Muscle of leg (tissue), 3 donors: ENCODE measurements at regions not wholly inside any gene's neighbourhood (a gene's known extent, or its start where the extent isn't known, plus 50 kb on each side); places are given as distances from the start of the nearest gene placed in this dataset.
A peak's percentile ranks its signal among the peaks of the same experiment; 100 is the strongest.
"Not testable (repeated sequence)": the region's sequence is repeated elsewhere in the genome, so short reads cannot be mapped to it uniquely, and the experiment has no call there.

Experiments
- DNase-seq: peaks from one replicate; pipeline ENCODE4 v3.0.0; 2013
- H3K27ac ChIP-seq: one replicate; pipeline ENCODE4 v1.5.1; 2013; ENCODE audit warnings: mild to moderate bottlenecking, low read length, control low read depth
- H3K27me3 ChIP-seq: one replicate; pipeline ENCODE4 v1.6.1; 2013; ENCODE audit warnings: low read length; ENCODE audit not compliant: control insufficient read depth, insufficient read depth
- H3K36me3 ChIP-seq: one replicate; pipeline ENCODE4 v1.6.1; 2013; ENCODE audit warnings: low read length; ENCODE audit not compliant: control insufficient read depth, insufficient read depth
- H3K4me1 ChIP-seq: one replicate; pipeline ENCODE4 v1.6.1; 2013; ENCODE audit warnings: low read length; ENCODE audit not compliant: control insufficient read depth, insufficient read depth
- H3K4me3 ChIP-seq: one replicate; pipeline ENCODE4 v1.5.1; 2013; ENCODE audit warnings: low read length, control low read depth
- H3K9me3 ChIP-seq: replicated peaks from 2 replicates; pipeline ENCODE4 v1.6.1; 2013; ENCODE audit warnings: low read depth, low read length; ENCODE audit not compliant: control insufficient read depth
- WGBS: methylation state at CpG from one replicate; pipeline ENCODE4 v1.1.5; 2013; ENCODE audit warnings: missing lambda C conversion rate; ENCODE audit not compliant: insufficient coverage; 5-methylcytosine and 5-hydroxymethylcytosine counted together

DNA sequence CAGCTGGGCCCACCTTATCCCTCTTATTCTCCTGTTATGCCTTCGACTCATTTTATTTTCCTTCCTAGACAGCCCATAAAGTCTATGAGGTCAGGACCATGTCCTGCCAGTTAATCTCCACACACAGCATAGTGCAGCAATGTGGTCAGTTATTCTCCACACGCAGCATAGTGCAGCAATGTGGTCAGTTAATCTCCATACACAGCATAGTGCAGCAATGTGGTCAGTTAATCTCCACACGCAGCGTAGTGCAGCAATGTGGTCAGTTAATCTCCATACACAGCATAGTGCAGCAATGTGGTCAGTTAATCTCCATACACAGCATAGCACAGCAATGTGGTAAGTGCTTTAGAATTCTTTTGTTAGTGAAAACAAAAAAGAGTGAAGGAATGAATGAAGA lies 77.8 kb downstream of the TEX36 start:
- Histone ChIP-seq H3K27me3 (no peaks in the 10 kb centered on the region), H3K4me3 (no peak overlapping the region), H3K27ac (no peak overlapping the region), H3K9me3 (peaks cover 2% of the 10 kb centered on the region), H3K4me1 (no peaks in the 10 kb centered on the region), H3K36me3 (no peaks in the 10 kb centered on the region)
- DNase-seq = no peak
- 63% methylated on average over 2 of the region's 4 CpGs for WGBS

DNA sequence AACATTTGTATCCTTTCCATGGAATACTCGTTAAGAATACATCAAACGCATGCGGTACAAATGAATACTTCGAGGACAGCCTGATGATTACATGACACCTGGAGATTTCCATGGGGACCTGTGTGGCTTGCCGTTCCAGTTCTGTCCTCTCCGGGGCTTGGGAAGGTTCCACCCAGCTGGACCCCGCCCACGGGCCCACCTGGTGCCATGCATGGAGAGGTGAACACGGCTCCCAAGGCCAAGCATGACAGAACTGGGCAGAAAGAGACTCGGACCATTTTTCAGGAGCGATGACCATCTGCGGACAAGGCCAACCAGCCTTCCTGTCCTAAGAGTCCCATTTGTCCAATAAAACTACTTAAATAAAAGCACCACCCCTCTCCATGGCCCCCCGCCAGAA lies 80.1 kb downstream of the TEX36 start:
- Histone ChIP-seq H3K4me3 (no peak overlapping the region), H3K9me3 (peaks cover 7% of the 10 kb centered on the region), H3K27me3 (no peaks in the 10 kb centered on the region), H3K27ac (no peak overlapping the region), H3K4me1 (no peaks in the 10 kb centered on the region), H3K36me3 (no peaks in the 10 kb centered on the region)
- no peak for DNase-seq
- WGBS = 81% methylated on average over 13 of the region's 13 CpGs

DNA sequence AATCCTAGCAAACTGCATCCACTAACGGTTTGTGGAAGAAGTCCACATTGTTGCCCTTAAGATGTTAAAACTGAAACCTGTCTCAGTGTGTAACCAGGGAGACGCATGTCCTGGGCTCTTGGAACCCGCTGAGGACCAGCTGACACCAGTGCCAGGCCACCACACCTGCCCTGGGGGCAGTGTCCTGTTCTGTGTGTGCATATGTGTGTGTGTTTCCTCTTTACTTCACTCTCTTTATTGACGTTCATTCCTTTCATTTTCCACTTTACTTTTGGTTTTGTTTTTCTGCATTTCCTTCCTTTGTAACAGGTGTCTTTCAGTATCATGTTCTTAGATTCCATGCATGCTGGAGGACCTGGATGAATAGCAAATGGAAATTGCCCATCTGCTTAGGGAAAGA lies 83.8 kb downstream of the TEX36 start:
- no peak for DNase-seq
- Histone ChIP-seq H3K27me3 (no peaks in the 10 kb centered on the region), H3K36me3 (no peaks in the 10 kb centered on the region), H3K27ac (no peak overlapping the region), H3K4me1 (no peaks in the 10 kb centered on the region), H3K9me3 (peaks cover 17% of the 10 kb centered on the region), H3K4me3 (no peak overlapping the region)
- WGBS = 79% methylated on average over 2 of the region's 4 CpGs

DNA sequence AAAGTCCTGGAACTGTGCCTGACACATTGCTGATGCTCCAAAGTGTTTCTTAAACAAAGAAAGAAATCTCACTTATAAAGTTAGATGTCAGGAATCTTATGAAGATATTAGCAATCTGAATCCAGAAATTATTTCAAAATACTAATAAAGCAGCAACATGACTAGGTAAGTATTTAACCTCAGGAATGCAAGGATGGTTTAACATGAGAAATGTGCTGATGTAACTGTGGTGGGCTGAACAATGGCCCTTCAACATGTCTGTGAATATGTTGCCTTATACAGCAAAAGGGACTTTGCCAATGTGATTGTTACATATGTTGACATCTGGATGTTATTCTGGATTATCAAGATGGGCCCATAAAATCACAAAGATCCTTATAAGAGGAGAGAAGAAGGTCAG lies 87.1 kb downstream of the TEX36 start:
- no peaks in the 10 kb centered on the region for H3K36me3 ChIP-seq
- peaks cover 17% of the 10 kb centered on the region for H3K9me3 ChIP-seq
- no peak overlapping the region for H3K4me3 ChIP-seq
- H3K27me3 ChIP-seq = no peaks in the 10 kb centered on the region
- no peaks in the 10 kb centered on the region for H3K4me1 ChIP-seq
- no peak overlapping the region for H3K27ac ChIP-seq
- DNase-seq = no peak

DNA sequence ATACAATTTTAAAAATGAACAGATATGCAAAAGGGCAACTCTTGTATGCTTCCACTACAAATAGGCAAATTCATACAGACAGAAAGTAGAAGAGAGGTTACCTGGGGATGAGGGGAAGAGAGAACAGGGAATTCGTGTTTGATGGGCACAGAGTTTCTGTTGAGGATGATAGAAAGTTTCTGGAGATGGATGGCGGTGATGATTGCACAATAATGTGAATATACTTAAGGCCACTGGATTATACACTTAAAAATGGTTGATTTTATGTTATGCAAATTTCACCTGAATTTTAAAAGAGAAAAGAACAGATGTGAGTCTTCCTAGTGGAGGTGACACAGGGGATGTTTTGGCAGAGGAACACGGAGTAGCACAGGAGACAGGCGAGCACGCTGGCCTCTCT lies 89.3 kb downstream of the TEX36 start:
- no peaks in the 10 kb centered on the region for H3K4me1 ChIP-seq
- WGBS = no CpG with 5 or more reads among the region's 5 CpGs
- H3K27ac ChIP-seq = no peak overlapping the region
- H3K36me3 ChIP-seq = no peaks in the 10 kb centered on the region
- H3K9me3 ChIP-seq = peaks cover 10% of the 10 kb centered on the region
- H3K4me3 ChIP-seq = no peak overlapping the region
- DNase-seq = no peak
- no peaks in the 10 kb centered on the region for H3K27me3 ChIP-seq

DNA sequence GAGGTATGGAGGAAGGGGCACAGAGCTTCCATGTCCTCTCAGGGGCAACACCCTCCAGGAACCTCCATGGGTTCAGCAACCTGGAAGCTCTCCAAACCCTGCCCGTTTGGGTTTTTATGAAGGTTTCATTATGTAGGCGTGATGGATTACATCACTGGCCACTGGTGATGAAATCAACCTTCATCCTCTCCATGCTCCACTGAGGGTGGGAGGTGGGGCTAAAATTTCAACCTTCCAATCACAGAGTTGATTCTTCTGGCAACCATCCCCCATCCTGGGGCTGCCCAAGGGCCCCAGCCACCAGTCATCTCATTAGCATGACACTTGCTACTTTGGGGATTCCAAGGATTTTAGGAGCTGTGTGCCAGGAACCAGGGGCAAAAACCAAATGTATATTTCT lies 90.1 kb downstream of the TEX36 start:
- Histone ChIP-seq H3K36me3 (no peaks in the 10 kb centered on the region), H3K4me3 (no peak overlapping the region), H3K9me3 (peaks cover 10% of the 10 kb centered on the region), H3K27ac (no peak overlapping the region), H3K27me3 (no peaks in the 10 kb centered on the region), H3K4me1 (no peaks in the 10 kb centered on the region)
- WGBS = no CpG with 5 or more reads among the region's 2 CpGs
- no peak for DNase-seq

DNA sequence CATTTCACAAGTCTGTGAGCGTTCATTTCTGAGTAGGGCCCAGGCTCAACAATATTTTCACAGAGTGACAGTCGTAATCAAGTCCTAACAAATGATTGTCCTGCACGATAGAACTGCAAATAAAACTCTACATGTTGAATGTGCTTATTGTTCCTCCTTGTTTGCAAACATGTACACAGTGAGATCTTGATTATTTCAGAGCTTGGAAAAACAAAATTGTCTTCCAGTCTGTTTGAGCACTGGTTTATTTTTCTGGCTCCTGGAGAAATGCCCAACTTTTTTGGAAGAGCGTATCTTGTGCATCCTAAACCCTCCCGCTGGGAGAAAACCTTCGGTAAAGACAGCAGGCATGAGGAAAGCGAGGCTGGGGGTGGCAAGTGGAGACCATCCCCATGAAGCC lies 91.1 kb downstream of the TEX36 start:
- peaks cover 10% of the 10 kb centered on the region for H3K9me3 ChIP-seq
- DNase-seq = peak; percentile 5
- no peaks in the 10 kb centered on the region for H3K27me3 ChIP-seq
- no peak overlapping the region for H3K27ac ChIP-seq
- no peaks in the 10 kb centered on the region for H3K36me3 ChIP-seq
- WGBS = 58% methylated on average over 7 of the region's 7 CpGs
- no peak overlapping the region for H3K4me3 ChIP-seq
- H3K4me1 ChIP-seq = no peaks in the 10 kb centered on the region

DNA sequence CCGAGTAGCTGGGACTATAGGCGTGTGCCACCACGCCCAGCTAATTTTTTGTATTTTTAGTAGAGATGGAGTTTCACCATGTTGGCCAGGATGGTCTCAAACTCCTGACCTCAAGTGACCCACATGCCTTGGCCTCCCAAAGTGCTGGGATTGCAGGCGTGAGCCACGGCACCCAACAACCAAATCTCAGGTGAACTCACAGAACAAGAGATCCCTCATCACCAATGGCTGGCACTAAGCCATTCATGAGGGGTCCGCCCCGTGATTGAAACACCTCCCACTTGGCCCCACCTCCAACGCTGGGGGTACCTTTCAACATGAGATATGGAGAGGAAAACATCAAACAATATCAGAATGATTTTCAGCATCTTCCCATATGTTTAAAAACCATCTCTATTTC lies 94.2 kb downstream of the TEX36 start:
- not testable (repeated sequence) for H3K27me3 ChIP-seq, H3K36me3 ChIP-seq, H3K27ac ChIP-seq, H3K4me3 ChIP-seq, DNase-seq, H3K9me3 ChIP-seq, H3K4me1 ChIP-seq
- no CpG with 5 or more reads among the region's 8 CpGs for WGBS

DNA sequence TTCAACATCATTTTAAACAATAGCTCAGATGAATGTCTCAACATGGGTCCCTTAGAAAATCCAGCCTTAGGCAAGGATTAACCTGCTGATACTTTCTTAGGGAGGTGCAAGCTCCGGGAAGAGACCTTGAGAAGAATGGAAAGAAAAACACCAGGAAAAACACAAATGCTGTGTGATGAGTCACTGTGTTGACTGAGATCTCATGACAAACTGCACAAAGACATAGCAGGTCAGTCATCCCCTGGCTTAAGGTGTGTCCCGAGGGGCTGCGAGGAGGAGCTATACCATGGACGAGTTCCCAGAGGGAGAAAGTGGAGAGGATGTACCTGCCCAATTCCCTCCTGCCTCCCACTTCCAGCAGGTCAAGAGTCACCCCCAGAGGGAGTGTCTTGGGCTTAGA lies 98.0 kb downstream of the TEX36 start:
- H3K4me3 ChIP-seq = no peak overlapping the region
- H3K36me3 ChIP-seq = no peaks in the 10 kb centered on the region
- H3K4me1 ChIP-seq = no peaks in the 10 kb centered on the region
- no peaks in the 10 kb centered on the region for H3K9me3 ChIP-seq
- H3K27me3 ChIP-seq = no peaks in the 10 kb centered on the region
- WGBS = 88% methylated on average over 1 of the region's 4 CpGs
- DNase-seq = no peak
- no peak overlapping the region for H3K27ac ChIP-seq

DNA sequence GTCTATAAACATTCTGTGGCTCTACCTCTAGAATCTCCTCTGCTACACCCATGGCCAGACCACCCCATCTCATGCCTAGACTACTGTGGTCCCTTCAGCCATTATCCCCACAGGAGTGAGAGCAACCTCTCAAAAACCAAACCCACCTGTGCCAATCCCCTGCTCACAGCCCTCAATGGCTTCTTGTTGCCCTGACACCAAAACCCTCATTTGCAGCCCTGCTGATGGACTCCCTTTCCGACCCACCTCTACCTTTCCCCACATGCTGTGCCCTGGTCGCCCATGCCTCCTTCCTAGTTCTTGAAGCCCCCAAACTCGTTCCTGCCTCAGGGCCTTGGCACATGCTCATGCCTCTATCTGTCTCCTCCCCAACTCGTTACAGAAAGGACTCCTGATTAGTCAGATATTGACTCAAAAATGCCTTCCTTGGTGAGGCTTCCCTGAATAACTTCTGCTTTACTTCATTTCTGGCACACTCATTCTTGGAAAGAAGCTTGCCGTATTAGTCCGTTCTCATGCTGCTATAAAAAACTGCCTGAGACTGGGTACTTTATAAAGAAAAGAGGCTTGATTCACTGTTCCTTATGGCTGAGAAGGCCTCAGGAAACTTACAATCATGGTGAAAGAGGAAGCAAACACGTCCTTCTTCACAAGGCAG lies 104.2 kb downstream of the TEX36 start:
- no peaks in the 10 kb centered on the region for H3K4me1 ChIP-seq
- H3K36me3 ChIP-seq = no peaks in the 10 kb centered on the region
- no peaks in the 10 kb centered on the region for H3K9me3 ChIP-seq
- H3K4me3 ChIP-seq = no peak overlapping the region
- no peaks in the 10 kb centered on the region for H3K27me3 ChIP-seq
- WGBS = 72% methylated on average over 5 of the region's 7 CpGs
- H3K27ac ChIP-seq = no peak overlapping the region
- no peak for DNase-seq

DNA sequence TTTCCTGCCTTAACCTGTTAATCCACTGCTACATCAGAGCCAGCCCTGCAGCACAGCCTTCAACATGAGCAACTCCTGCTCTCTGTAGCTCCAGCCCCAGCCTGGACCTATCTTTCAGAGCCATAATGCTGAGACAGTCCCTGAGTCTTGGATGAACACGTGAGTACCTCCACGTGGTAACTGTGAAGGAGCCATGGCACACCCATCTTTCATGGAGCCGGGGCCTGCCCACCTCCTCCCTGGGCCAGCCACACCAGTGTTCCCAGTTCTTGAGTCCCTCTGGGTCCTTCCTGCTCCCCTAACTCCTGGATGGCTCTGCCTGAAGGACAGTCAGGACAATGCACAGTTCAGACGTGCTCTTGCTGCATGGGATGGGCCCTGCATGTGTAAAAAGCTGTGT lies 107.1 kb downstream of the TEX36 start:
- Histone ChIP-seq H3K36me3 (no peaks in the 10 kb centered on the region), H3K4me1 (no peaks in the 10 kb centered on the region), H3K27me3 (no peaks in the 10 kb centered on the region), H3K27ac (no peak overlapping the region), H3K9me3 (no peaks in the 10 kb centered on the region), H3K4me3 (no peak overlapping the region)
- no peak for DNase-seq
- WGBS = 81% methylated on average over 3 of the region's 4 CpGs
